HG03103 (cell line): ENCODE measurements at regions not wholly inside any gene's neighbourhood (a gene's known extent, or its start where the extent isn't known, plus 50 kb on each side); places are given as distances from the start of the nearest gene placed in this dataset.
"Not testable (repeated sequence)": the region's sequence is repeated elsewhere in the genome, so short reads cannot be mapped to it uniquely, and the experiment has no call there.

ENCODE experiments used
- ATAC-seq: cut with Tn5 transposase; IDR thresholded peaks from one replicate; pipeline ENCODE4 v1.9.1; 2021; ENCODE audit warnings: low read depth; ENCODE audit not compliant: unreplicated experiment

DNA sequence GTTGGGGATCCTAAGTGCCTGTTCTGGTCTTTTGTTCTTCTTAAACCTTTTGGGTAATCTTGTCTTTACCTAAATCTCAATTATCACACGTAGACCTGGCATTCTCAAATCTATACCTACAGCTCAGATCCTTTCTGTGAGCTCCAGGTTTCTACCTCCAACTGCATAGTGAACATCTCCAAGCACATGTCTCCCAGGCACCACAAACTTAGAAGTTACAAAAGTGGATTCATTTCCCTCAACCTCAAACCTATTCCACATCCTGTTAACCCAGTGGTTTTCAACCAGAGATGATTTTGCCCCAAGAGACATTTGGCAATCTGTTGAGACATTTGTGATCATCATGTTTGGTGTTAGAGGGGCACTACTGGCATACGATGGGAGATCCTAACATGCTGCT is 183.5 kb downstream of the TENT5A start:
- no peak for ATAC-seq

DNA sequence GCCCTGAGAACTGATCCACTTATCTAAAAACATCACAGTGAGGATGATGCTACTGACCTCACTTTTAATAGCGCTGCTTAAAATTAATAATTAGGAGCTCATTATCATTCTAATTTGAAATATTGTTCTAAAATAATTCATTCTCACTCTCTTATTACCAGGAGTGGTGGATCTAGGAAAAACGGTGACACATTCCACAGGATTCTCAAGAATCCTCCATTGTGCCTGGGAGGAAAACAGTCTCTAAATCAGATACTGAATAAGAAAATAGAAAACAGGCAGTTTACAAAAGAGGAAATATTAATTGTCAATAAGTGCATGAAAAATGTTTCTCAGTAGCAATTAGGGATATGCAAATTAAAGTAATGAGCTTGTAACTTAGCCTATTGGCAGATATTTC is 187.4 kb downstream of the TENT5A start:
- ATAC-seq: no peak

DNA sequence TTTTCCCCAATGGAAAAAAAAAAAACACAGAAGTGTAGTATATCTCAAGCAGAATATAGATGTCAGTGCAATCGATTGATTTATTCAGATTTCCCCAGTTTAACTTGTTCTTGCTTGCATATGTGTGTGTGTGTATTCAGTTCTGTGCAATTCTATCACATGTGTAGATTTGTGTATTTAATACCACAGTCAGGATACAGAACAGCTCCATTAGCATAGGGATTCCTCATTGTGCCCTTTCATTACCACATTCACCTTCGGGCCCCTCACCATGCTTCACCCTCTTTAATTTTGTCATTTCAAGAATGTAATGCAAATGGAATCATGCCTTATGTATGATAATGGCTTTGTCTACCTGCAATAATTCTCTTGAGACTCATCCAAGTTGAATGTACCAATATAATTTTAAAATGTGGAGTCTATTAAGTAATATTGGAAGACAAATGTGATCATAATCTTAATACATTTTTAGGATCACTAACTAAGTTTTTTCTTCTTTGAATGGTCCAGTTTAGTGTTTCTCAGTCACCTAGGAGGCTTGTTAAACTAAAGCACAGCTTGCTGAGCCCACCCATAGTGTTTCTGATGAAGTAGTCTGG is 187.9 kb downstream of the TENT5A start:
- ATAC-seq: no peak

DNA sequence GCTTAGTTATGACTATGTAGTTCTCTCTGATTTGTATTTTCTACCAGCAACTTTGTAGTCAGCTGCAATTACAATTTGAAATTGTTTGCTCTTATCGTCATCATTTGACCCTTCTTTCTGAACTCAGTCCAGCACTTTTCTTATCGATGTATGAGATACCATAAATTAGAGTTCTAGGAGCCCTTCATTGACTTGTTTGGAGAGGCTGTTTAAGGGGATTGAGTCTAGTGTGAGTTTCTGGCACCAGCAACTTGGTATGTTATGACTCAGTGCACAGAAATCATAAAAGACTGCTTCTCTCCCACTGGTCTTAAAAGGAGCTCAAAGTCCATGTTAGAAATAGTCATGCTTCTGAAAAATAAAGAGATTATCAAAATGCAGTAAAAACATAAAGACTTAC is 190.3 kb downstream of the TENT5A start:
- ATAC-seq: no peak

DNA sequence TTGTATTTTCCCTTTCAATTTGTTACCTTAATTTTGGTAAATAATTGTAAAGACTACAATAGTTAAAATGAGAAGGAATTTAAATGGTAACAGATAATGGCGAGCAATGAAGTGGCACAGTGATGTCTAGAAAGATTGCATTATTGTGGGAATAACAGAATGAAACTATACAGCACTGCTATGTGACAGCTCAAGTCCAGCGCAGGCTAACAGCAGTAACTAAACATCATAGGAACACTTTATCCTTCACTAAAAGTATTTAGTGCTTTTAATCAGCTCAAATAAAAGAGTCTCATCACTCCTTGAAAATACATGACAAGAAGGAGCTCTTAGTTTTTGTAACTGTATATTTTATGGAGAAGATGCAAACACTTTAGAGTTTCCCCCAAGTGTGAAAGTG is 190.8 kb downstream of the TENT5A start:
- no peak for ATAC-seq

DNA sequence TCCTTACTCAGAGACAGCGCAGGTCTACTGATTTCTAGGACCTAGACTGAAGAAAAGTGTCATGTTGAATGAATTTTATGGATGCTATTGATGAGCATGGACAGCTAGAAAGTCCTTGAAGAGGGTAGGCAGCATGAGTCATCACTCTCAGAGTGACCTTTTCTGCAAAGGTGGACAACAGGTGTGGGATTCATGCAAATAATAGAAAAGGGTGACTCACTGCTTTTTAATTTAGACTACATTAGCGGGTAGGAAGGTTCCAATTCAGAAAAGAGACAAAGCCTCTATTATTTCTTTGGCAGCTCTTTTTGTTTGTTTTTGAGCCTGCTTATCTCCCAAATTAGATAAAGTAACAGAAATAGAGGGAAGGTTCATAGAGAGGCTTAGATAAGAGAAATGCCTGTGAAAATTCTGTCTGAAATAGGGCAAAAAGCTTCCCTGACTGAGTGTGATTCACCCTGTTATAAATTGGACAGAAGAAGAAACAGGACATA is 191.4 kb downstream of the TENT5A start:
- ATAC-seq: no peak

DNA sequence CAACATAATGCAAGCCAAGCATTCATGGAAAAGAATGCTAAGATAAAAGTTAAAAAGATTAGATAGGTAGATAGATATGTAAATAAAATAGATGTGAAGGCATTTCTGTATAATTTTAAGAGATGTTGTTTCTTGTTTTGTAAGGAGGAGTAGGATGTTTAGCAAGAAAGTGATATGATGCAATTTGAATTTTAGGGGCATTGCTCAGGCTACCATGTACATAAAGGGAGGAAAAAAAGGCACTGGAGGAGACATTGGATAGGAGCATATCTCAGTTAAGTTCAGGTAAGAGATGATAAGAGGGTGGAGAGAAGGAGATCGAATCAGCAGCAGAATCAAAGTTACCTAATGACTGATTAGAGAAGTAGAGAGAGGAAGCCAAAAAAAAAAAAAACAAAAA is 194.7 kb downstream of the TENT5A start:
- ATAC-seq: no peak

DNA sequence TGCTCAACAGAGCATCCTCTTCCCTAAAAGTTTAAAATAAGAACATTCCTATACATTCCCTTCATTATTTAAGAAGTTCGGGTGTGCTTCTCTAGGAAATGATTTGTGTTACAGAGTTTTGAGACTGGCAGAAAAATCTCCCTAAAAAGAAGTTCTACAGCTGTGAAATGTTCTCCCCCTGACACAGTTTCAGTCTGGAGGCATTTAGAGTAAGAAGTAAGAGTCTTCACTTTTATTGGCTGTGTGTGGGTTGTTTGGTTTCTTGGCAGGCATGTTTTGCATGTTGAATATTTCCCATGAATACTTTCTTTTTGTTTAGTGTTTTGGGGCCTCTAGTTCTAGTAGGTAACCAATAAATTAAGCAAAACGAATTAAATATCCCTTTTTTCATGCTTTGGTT is 195.9 kb downstream of the TENT5A start:
- ATAC-seq: no peak

DNA sequence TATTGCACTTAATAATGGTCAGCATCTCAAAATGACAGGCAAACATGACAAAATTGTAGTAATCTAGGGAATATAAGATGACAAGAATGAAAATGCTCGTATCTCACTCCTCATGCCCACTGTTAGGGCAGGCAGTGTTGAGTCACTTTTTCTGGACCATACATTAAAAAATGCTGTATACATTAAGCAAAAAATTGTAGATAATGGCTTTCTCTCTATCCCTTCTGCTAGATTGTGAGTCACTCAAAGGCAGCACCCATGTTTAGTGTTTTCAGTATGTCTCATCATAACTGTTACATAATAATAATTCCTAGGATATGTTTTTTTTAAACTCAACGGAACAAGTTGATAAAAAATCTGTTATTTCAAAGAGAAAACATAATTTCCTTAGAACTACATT is 199.3 kb downstream of the TENT5A start:
- no peak for ATAC-seq

DNA sequence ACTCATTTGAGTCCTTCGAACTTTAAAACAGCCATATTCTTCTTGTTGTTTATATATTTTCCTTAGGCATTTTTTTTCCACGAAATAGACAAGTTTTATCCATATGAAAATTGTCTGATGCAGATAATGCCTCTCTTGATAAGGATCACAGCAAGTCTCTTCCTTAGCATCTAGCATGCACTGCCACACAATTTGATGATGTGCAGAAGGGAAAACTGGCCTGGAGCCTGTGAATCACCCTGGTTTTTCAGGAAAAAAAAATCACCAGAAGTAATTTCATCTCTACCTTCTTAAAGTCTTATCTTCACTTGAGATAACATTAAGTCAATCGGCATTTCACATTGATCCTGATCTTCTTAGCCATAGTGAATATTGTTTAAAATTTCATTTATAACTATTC is 199.8 kb downstream of the TENT5A start:
- ATAC-seq: no peak

DNA sequence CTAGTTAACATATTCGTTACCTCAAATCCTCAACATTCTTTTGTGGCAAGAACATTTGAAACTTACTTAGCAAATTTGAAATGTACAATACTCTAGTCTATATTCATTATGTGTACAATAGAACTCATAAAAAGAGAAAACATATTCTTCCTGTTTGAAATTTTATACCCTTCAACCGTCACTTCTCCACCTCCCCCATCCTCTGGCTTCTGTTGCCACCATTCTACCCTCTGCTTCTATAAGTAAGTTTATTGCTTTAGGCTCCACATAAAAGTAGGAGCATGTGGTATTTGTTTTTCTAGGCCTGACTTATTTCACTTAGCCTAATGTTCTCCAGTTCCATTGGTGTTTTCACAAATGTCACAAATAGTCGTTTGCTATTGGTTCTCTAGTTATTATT is 205.3 kb downstream of the TENT5A start:
- ATAC-seq: no peak

DNA sequence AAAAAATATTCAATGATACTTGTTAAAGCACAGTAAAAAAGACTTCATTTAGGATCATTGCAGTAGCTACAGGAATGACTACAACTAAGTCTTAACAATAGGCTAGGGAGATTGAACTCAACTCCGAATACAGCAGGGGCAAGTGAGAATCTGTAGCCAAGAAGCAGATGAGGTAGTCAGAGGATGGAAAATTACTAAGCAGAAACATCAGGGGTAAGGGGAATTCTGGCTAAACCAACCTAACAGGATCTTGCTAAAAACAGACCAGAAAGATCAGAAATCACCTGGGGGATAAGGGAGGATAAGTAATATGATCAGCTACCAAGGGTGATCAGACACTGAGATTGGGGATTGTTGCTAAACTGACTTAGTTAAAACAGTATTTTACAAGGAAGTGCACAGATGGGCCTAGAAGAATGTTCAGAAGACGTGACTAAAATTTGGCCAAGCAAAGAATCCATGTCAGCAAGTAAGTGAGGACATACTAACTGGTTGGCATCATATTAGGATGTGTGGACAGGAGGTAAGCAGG is 217.5 kb downstream of the TENT5A start:
- ATAC-seq: no peak

DNA sequence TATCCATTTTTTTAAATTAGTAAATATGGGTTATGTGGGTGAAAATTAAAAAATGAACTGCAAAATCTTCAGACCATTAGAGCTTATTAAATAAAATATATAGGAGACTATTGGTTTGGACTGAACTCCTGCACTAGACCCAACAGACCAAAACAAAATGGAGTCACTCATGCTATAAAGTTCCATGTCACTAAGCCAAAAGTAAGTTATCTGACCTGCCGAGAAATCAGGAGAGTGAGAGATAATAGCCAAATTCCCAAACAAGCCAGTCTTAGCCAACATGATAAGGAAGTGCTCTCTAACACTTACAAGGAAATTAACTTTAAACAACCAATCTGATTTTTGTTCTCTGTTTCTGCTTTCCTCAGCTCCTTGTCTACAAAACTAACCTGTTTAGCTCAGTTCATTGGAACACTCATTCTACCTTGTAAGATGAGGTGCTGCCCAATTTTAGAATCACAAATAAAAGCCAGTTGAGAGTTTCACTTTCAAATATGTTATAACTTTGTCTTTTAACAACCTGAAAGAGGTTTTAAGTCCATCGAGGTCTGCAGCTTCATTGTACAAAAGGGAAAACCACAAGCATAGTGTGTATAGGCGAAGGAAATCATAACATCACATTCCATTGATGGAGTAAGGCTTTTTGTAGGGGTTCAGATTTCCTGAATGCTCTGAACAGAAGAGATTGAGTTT is 220.5 kb downstream of the TENT5A start:
- no peak for ATAC-seq

DNA sequence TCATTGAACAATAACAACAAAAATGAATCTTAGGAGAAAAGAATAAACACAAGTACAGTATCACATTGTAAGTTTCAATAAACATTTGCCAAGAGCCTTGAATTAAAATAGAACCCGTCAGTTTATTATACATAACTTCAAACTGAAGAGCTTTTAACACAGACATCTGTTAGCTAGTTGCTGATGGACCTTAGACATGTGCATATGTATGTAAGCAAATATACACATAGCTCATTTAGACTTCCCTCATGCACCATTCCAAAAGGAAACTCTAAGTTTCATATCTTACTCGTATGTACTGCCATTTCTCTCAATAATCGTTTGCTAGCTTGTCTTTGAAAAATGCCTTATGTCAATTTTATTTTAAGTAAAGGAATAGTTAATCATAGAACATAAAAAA is 235.0 kb downstream of the TENT5A start:
- ATAC-seq: no peak

DNA sequence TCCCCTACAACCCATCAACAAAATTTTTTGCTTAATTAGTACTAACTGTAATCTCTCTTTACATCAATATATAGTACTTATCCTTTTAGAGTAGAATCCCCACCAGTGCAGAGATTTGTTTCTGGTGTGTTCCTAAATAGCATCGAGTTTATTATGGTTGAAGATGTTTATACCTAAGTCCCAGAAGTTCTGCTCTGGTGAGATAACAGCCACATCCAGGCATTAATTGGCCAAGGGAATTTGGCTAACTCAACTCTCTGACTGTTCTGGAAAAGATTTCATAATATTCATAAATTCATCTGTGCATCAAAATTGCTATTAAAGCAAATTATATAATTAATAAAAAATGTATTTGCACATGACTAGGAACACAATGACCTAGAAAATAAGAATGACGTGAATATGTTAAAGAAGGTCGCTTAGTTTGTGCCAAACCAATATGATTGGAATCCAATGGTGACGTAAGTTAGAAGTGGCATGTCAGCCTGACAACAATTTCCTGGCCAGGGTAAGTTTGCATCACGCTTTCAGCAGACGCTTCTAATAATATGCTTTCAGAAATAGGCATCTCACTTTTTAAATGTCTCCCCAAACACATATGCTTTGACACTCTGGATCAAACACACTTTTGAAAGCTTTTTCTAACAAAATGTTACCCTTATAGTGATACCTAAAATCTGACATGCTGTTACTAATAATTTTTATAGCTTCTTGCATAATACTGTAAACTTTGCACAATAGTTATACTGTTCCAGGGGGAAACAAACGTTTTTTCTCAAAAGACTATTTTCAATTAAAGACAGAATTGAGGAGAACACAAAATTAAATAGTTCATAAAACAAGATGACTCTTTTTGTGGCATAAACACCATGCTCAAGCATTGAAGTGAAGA is 236.7 kb downstream of the TENT5A start:
- ATAC-seq: no peak

DNA sequence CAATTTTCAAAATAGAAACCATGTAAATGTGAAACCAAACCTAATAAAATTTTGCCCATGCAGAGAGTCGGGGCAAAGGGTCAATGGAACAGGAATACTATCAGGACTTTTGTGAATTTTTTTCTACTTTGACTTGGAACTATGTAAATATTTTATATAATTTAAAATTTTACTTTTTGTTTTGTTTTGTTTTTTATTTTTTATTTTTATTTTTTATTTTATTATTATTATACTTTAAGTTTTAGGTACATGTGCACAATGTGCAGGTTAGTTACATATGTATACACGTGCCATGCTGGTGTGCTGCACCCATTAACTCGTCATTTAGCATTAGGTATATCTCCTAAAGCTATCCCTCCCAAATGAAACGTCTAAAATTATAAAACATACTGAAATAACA is 238.3 kb downstream of the TENT5A start:
- not testable (repeated sequence) for ATAC-seq

DNA sequence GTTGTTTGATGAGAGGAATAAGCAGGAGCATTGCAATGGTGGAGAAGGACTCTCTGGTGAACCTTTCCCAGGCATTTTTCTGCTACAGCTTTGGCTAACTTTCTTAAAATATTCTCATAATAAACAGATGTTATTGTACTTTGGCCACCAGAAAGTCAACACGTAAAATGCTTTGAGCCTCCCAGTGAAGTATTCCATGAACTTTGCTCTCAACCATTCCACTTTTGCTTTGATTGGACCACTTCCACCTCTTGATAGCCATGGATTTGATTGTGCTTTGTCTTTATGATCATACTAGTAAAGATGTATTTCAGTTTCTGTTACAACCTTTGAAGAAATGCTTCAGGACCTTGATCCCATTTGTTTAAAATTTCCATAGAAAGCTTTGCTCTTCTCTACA is 241.1 kb downstream of the TENT5A start:
- no peak for ATAC-seq

DNA sequence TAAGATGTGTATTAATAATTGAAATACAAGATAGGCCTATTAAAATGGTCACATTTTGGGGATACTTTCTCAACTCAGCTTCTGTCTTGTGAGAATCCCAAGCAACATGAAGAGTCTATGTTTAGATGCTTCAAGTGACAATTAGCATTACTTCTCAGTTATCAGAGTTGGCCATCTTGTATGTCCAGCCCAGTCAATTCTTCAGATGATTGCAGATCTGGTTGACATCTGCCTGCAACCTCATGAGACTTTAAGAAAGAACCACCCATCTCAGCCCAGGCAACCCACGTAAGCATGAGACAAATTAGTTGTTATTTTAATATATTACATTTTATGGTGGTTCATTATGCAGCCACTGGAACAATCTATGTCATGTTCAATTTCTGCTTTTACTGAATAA is 256.5 kb downstream of the TENT5A start:
- ATAC-seq: no peak

DNA sequence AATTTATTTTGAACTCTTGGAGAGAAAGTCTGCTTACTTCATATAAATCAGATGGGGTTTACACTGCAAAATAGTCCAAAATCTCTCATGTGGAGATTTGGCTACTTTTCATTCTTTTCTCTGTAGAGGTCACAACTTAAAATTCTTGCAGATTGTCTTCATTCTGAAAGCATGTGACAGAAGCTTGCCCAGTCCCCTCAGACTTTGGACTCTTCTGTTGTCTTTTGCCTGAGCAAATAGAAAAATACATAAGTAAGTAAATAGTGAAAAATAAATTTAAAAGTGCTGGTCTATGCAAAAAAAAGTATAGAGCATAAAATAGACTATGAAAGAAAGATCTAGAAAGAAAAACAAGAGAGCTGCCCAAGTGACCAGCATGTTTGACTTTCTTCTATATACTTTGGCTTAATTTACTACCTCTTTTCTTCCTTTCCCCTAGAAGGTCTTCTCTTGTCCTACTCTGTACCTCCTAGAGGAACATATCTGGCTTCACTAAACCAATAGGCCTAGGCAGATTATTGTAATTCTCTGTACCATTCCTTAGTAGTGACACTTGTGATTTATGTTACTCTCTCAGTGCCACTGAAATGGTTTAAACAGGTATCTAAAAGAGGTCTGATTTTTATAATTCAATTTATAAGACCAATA is 260.9 kb downstream of the TENT5A start:
- ATAC-seq: no peak

DNA sequence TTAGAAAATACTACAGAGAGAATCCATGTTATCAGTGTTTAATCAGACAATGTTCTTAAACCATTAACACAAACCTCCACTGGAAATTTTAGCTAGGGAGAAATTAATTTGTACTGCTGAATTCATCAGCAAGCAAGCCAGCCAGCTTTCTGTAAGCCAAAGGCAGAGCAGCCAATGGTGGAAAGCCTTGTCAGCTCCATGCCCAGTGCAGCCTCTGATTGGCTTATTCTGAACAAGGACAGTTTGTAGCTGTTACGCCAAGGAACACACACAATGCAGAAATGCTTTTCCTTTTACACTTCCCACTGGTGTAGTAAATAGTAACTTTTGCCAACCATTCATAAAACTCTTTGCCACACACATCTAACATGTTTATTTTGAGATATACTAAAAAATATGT is 265.0 kb downstream of the TENT5A start:
- no peak for ATAC-seq

DNA sequence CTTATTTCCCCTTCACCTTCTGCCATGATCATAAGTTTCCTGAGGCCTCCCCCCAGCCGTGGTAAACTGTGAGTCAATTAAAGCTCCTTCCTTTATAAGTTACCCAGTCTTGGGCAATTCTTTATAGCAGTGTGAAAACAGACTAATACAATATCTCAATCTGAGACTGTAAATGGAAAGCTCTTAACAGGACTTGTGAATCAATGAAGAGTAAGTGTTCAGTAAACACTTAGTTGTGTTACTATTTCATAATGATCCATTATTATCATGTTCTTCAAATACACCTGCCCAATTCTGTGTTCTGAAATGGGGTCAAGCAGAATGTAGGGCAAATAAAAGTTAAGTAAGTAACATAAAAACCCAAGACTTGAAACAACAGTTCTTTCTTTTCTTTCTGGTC is 266.2 kb downstream of the TENT5A start:
- no peak for ATAC-seq
